ENCODE measurements at regions not wholly inside any gene's neighbourhood (a gene's known extent, or its start where the extent isn't known, plus 50 kb on each side); places are given as distances from the start of the nearest gene placed in this dataset.

DNA sequence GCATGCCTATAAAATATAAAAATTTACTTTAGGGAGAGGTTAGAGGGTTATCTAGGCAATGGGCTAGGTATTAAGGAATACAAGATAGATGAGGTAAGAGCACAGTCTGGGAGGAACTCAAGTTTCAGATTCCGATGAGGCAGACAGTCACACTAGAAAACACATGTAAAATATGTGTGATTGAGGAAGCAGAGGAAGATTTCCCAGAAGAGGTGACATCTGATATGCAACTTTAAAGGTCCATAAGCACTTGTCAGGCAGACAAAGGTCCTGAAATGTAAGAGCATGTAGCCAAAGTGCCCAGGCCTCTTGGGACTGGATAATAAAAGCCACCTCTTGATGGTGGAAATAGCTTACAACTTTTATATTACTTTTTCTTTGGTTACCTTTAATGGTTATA, 81.1 kb upstream of the AADAT start:
- Histone ChIP-seq H3K79me2 (ENCODE audit: control insufficient read depth in 1 of 2, insufficient read depth in 2 of 2, low read length in 2 of 2) (no peaks in the 10 kb centered on the region), H2BK15ac (ENCODE audit: low read length) (no peak overlapping the region), H4K20me1 (replicated peaks in 1 of 2; ENCODE audit: control insufficient read depth in 1 of 2, insufficient read depth in 2 of 2, low read length in 2 of 2) (no peaks in the 10 kb centered on the region), H4K5ac (ENCODE audit: insufficient read length, low read depth, low read length) (no peak overlapping the region), H3K9me3 (ENCODE audit: insufficient read depth in 2 of 2, low read depth in 1 of 2, low read length in 1 of 2) (peaks cover 0 to 8% of the 10 kb centered on the region in 2 experiments; a peak in 1 of 4 replicates), H3K4me2 (ENCODE audit: insufficient read depth in 1 of 2, low read depth in 2 of 2, low read length in 2 of 2) (no peak overlapping the region), H3K4me3 (ENCODE audit: extremely low read depth in 1 of 4, insufficient read depth in 2 of 4, low read depth in 3 of 4, low read length in 4 of 4) (no peak overlapping the region), H3K18ac (ENCODE audit: extremely low read depth, low read length) (no peak overlapping the region), H3K56ac (replicated peaks; ENCODE audit: insufficient read length, low read depth, low read length) (no peak overlapping the region), H2AFZ (ENCODE audit: low read length) (no peak overlapping the region), H3K14ac (ENCODE audit: insufficient read length) (no peak overlapping the region), H3K27ac (ENCODE audit: low read depth, low read length) (no peak overlapping the region), H3K79me1 (ENCODE audit: low read depth, low read length) (no peaks in the 10 kb centered on the region), H4K91ac (replicated peaks; ENCODE audit: insufficient read length, low read length) (no peak overlapping the region), H3K4me1 (replicated peaks in 1 of 4; ENCODE audit: control insufficient read depth in 3 of 4, insufficient read depth in 4 of 4, low read length in 3 of 4) (no peaks in the 10 kb centered on the region), H3K27me3 (replicated peaks in 1 of 4; ENCODE audit: control insufficient read depth in 3 of 4, extremely low read depth in 1 of 4, insufficient read depth in 3 of 4, low read length in 3 of 4) (no peaks in the 10 kb centered on the region), H2BK12ac (ENCODE audit: low read depth, low read length) (no peak overlapping the region), H3K36me3 (ENCODE audit: control insufficient read depth in 2 of 4, insufficient read depth in 4 of 4, low read length in 3 of 4) (no peaks in the 10 kb centered on the region), H4K8ac (ENCODE audit: extremely low read depth, insufficient read depth, low read length) (no peak overlapping the region), H3K23ac (ENCODE audit: insufficient read length) (no peak overlapping the region), H2BK120ac (replicated peaks; ENCODE audit: low read depth, low read length) (no peak overlapping the region), H3K4ac (replicated peaks; ENCODE audit: insufficient read length, low read depth, low read length) (no peak overlapping the region), H2AK5ac (ENCODE audit: low read depth, low read length) (no peak overlapping the region), H3K23me2 (ENCODE audit: low read depth, low read length) (no peaks in the 10 kb centered on the region; the same call in 1 of the 2 replicates), H3K9ac (replicated peaks in 1 of 4; ENCODE audit: extremely low read depth in 1 of 4, low read depth in 3 of 4, low read length in 3 of 4) (no peak overlapping the region), H2BK5ac (ENCODE audit: low read depth, low read length) (no peak overlapping the region), H2BK20ac (ENCODE audit: low read length) (no peak overlapping the region)
- FAIRE-seq: no peak
- ChIA-PET CTCF (ENCODE audit: partially characterized antibody) (interaction anchor here (1.6 to 2.1 kb wide), 2 partner anchors 77 to 89 kb away, joined by 5 to 6 read pairs; no protein-coding TSS in a partner anchor), POLR2A (ENCODE audit: partially characterized antibody) (no interaction called here)
- 92% methylated on average over 1 of the region's 1 CpG; no CpG with 5 or more reads in 1 of the 2 experiments for WGBS, 2 experiments (ENCODE audit: extremely low coverage in 1 of 2, insufficient coverage in 1 of 2, insufficient read length in 1 of 2, insufficient replicate concordance in 2 of 2, low coverage in 1 of 2, low lambda C conversion rate in 2 of 2, missing lambda C conversion rate in 1 of 2)
- DNase-seq (ENCODE audit: low read depth in 1 of 2, low spot score in 2 of 2): no peak
- TF ChIP-seq KDM5A (IDR thresholded peaks at IDR 0.05; ENCODE audit: low read length): no peak
- TF ChIP-seq CHD1 (IDR thresholded peaks at IDR 0.05; ENCODE audit: low read depth, low read length): no peak
- TF ChIP-seq GTF2F1 (IDR thresholded peaks at IDR 0.05; ENCODE audit: borderline replicate concordance, low read depth, low read length): no peak
- TF ChIP-seq TCF12 (IDR thresholded peaks at IDR 0.05; ENCODE audit: low read depth, low read length): no peak
- TF ChIP-seq, protein P1, sequence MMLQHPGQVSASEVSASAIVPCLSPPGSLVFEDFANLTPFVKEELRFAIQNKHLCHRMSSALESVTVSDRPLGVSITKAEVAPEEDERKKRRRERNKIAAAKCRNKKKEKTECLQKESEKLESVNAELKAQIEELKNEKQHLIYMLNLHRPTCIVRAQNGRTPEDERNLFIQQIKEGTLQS (IDR thresholded peaks at IDR 0.05; ENCODE audit: insufficient read depth, low read depth, low read length): no peak
- no peak for TF ChIP-seq POLR2AphosphoS5 (IDR thresholded peaks at IDR 0.05; ENCODE audit: low read depth, low read length)
- TF ChIP-seq CTBP2 (IDR thresholded peaks at IDR 0.05; ENCODE audit: borderline replicate concordance, insufficient read depth, insufficient read length, low read length): no peak
- TF ChIP-seq TAF1 (IDR thresholded peaks at IDR 0.05; ENCODE audit: low read depth, low read length): no peak
- no peak for TF ChIP-seq BCL11A (IDR thresholded peaks at IDR 0.05; ENCODE audit: low read depth in 2 of 2, low read length in 2 of 2)
- TF ChIP-seq SP4 (IDR thresholded peaks at IDR 0.05; ENCODE audit: low read length): no peak
